ENCODE measurements at regions not wholly inside any gene's neighbourhood (a gene's known extent, or its start where the extent isn't known, plus 50 kb on each side); places are given as distances from the start of the nearest gene placed in this dataset.

DNA sequence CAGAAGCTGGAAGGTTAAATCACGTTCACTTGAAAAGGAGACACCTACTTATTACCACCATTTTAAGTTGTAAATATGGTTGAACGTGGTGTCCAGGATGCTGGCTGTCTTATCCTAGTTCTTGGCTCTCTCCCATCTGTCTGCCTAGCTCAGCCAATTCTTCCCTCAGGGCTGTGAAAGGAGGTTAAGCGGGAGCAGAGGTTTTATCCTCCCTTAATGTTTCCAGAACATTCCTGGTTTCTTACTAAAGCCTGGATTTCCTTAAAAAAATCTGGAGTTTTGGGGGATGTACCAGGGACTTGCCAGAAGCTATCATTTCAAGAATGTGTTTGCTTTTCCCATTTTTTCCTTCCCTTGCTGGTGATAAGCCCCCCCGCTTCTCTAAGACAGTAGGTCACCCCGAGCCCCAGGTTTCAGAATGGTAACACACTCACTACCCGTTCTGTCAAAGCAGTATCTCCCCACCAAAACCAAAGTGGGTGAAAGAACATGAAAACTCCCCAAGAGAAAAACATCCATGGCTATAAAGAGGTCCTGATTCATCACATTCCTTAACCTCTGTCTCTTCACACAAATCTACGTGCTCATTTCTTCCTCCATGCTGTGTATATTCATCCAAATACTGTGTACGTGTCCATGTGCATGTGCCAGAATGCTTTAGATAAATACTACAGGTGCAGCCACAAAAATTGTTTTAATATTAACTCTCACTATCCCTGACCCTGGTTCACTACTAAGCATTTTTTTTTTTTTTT is 114.7 kb downstream of the MAP3K21 start:
- TF ChIP-seq, protein P1, sequence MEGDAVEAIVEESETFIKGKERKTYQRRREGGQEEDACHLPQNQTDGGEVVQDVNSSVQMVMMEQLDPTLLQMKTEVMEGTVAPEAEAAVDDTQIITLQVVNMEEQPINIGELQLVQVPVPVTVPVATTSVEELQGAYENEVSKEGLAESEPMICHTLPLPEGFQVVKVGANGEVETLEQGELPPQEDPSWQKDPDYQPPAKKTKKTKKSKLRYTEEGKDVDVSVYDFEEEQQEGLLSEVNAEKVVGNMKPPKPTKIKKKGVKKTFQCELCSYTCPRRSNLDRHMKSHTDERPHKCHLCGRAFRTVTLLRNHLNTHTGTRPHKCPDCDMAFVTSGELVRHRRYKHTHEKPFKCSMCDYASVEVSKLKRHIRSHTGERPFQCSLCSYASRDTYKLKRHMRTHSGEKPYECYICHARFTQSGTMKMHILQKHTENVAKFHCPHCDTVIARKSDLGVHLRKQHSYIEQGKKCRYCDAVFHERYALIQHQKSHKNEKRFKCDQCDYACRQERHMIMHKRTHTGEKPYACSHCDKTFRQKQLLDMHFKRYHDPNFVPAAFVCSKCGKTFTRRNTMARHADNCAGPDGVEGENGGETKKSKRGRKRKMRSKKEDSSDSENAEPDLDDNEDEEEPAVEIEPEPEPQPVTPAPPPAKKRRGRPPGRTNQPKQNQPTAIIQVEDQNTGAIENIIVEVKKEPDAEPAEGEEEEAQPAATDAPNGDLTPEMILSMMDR (IDR thresholded peaks at IDR 0.05; ENCODE audit: borderline replicate concordance, extremely low read depth, low read length, poor library complexity, severe bottlenecking): no peak
- no peak for TF ChIP-seq EZH2 (IDR thresholded peaks at IDR 0.05; ENCODE audit: borderline replicate concordance, low read depth, low read length, severe bottlenecking)
